ENCODE measurements at regions not wholly inside any gene's neighbourhood (a gene's known extent, or its start where the extent isn't known, plus 50 kb on each side); places are given as distances from the start of the nearest gene placed in this dataset.

DNA sequence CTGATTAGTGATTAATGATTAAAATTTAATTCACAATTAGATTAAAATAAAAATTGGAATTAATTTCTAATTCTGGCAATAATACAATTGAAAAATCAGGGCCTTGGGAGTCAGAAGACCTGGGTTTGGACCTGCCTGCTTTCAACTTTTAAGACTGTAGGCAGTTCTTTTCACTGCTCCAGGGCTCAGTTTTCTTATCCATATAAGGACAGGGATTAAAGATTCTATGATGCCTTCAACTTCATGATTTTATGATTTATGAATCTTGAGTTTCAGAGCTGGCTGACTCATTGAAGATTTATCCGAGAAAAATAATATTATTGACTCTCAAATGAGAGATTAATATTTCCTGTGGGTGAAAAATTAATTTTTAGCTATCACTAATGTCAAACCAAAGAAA lies 208.6 kb upstream of the ANKH start:
- no peak for DNase-seq

DNA sequence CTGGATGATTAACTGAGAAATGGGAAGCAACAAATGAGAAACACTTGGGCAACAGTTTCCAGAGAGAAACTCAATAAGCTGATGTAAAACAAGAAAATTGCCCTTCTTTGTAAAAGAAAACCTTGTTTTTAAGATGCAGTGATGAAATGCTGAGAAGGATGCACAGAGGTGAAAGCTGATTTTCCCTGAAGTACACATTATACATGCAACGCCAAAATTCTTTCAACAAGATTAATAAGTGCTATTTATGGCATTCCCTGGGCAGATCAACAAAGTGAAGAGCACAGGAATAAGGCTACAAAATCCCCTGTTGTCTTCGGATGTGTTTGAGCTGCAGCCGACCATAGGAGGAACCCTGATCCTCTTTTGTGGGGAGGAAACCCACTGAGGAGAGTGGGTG lies 208.0 kb upstream of the ANKH start:
- DNase-seq, result no peak

DNA sequence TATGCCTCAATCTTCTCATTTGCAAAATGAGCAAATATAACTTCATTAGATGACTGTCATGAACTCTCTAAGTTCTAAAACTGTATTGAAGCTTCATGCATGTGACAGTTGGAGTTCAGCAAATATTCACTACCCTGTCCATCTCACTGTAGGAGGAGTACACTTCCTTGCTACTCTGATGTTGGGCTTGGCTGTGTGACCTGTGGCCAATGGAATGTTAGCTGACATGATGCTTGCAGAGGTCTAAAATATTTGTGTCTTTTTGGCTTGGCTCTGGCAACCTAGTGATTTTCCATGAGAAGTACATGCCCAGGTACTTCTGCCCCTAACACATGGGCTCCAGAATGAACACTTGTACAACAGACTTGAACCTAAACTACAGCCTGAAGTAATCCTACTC lies 203.1 kb upstream of the ANKH start:
- DNase-seq, result no peak

GRCh38 chr5:15073453-15073852 lies 201.9 kb upstream of the ANKH start:
- no peak for DNase-seq

- no peak for DNase-seq
Measured at GRCh38 chr5:15070907-15071306, 199.3 kb upstream of the ANKH start.

GRCh38 chr5:15069407-15069905 lies 197.9 kb upstream of the ANKH start:
- DNase-seq, result no peak

DNA sequence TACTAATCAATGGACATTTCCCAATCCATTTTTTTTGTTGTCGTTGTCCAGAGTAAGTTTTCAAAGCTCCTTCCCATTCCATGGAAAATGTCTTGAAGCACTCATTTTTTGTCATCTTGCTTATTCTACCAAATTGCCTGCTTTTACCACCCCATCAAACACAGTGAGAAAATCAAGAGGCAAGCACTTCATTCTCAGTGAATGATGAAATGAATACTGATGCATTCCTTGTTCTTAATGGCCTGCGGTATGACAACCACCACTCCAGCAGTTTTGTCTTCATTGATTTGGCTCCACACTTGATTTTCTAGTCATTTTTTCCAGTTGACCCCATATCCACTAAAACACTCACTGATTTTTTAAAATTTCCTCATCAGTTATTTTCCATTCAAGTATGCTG lies 193.5 kb upstream of the ANKH start:
- no peak for DNase-seq

- no peak for DNase-seq
Measured at GRCh38 chr5:15064396-15064795, 192.8 kb upstream of the ANKH start.

- DNase-seq, result no peak
Measured at GRCh38 chr5:15056988-15057592, 185.5 kb upstream of the ANKH start.

GRCh38 chr5:15044521-15044920 lies 172.9 kb upstream of the ANKH start:
- DNase-seq, result no peak

- DNase-seq, result no peak
Measured at GRCh38 chr5:15037247-15037908, 165.8 kb upstream of the ANKH start.

DNA sequence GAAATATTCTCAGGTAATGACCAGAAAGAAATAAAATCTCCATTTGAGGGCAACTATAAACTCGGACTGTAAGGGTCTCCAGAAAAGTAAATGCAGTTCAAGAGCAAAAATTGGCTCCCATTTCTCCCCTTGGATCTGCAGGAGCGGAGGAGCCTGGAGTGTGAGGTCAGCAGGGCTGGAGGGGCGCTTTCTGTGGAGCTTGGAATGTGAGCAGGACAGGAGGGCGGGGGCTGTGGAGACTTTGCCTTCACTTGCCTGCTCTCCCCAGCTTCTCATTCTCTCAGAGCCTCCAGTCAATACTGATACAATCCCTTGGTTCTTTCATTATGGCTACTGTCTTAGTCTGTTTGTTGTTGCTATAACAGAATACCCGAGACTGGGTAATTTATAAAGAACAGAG lies 162.8 kb upstream of the ANKH start:
- no peak for DNase-seq

GRCh38 chr5:15031180-15031579 lies 159.6 kb upstream of the ANKH start:
- no peak for DNase-seq

DNA sequence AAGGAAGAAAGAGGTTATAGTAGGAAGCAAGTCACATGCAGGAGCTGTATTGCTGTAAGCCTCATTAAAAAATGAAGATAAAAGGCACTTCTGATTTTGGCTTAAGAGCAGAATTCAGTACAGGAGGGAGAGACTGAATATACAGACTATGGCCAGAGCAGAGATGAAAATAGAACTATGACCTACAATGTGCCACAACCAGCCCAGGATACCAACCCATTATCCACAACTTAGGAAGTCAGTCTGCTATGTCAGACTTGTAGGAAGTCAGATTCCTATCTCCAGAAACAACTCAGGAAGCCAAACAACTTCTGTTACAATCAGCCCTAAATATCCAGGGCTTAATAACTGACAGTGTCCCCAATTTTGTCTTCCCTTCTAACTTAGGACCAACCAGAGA lies 156.2 kb upstream of the ANKH start:
- DNase-seq, result no peak

- DNase-seq, result no peak
Measured at GRCh38 chr5:15026944-15027343, 155.4 kb upstream of the ANKH start.

DNA sequence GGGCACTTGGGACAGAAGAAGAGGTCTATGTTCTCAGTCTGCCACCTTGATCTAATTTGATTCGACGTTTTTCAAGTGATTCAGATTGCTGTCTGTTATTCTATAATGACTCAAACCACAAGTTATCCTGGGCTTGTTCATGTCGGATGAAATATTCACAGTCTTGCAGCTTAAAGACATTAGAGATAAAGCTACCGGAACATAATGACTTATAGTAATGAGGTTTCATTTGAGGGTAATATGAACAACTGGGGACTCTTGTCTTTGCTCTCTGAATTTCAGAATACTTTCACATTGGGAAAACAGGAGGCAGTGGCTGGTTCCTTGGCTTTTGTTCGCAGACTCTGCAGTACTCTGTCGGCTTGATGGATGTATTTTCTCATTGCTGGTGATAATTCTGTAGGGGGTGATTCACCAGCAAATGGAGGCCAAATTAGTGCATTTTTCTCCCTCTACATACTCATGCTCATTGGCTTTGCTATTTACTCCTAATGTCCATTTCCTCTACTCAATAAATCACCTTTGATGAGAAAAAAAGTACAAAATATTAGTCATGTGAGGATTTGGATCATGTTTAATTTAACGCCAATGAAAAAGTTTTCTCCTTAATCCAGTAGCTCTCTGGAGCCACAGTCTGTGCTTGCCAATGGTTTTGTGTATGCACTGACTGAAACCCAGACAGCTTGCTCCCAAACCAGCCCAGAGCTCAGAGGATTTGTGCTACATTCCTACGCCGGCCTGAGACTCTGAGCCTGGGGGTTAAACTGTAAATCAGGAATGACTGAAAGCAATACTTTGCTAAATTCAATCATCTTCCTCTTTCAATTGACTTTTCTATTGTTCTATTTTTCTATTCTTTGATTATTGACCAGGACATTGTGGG lies 154.7 kb upstream of the ANKH start:
- no peak for DNase-seq

DNA sequence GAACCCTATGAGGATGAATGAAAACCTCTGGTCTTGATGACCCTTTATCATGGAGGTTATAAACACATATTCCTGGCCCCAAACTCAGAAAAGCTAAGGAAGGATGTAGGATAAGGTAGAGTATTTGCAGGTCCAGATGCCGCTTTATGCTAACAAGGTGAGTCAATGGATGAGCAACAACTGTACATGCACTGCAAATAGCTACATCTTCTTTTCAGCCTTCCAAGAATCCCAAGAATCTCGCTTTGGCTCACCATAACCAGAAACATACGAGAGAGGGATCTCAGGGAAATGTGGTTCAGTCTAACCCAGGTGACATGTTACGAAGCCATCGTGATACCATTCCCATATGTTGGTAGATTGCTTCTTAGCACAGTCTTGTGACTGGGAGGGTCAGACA lies 152.3 kb upstream of the ANKH start:
- DNase-seq, result no peak

DNA sequence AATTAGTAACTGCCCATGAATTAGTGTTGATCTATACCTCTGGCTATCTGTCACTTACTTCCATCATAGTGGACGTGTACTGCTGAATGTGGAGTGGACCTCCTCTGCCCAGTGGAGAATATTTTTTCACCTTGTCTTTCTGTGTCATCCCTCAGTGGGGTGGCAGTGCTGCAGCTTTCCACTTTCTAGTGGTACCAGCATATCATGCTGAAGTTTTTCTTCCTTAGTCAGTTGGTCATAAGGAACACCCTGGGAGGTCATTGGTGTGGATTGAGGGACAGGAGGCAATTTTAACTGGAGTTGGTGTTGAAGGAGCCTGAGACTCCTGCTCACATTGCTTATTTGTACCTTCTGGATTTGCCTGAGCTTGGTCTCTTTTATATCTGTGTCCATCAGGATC lies 151.7 kb upstream of the ANKH start:
- no peak for DNase-seq

- no peak for DNase-seq
Measured at GRCh38 chr5:15021266-15022046, 149.9 kb upstream of the ANKH start.

DNA sequence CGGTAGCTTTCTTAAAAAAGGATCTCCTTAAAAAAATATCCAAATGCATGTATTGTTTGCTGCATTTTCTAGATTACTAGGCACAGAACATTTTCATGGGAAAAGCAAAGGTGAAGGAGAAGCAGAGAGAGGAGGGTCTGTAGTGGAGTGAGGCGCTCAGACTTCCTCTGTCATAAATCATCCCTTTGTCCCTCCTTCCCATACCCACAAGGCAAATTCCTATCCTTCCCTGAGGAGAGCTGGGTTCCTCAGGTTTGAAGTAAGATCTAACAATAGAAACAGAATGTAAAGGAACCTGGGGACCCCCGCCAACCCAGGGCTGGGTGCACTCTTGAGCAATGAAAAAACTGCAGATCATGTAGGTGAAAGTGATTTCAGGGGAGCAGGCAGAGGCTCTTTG lies 149.2 kb upstream of the ANKH start:
- DNase-seq, result no peak

- DNase-seq, result no peak
Measured at GRCh38 chr5:15014809-15015208, 143.2 kb upstream of the ANKH start.

GRCh38 chr5:15013654-15014463 lies 142.3 kb upstream of the ANKH start:
- DNase-seq, result no peak
